HG03354 (cell line): ENCODE measurements at regions not wholly inside any gene's neighbourhood (a gene's known extent, or its start where the extent isn't known, plus 50 kb on each side); places are given as distances from the start of the nearest gene placed in this dataset.
A peak's percentile ranks its signal among the peaks of the same experiment; 100 is the strongest.
"Not testable (repeated sequence)": the region's sequence is repeated elsewhere in the genome, so short reads cannot be mapped to it uniquely, and the experiment has no call there.

ENCODE experiments used
- ATAC-seq: cut with Tn5 transposase; IDR thresholded peaks from one replicate; pipeline ENCODE4 v1.9.1; 2021; ENCODE audit warnings: mild to moderate bottlenecking; ENCODE audit not compliant: unreplicated experiment, poor library complexity, severe bottlenecking

DNA sequence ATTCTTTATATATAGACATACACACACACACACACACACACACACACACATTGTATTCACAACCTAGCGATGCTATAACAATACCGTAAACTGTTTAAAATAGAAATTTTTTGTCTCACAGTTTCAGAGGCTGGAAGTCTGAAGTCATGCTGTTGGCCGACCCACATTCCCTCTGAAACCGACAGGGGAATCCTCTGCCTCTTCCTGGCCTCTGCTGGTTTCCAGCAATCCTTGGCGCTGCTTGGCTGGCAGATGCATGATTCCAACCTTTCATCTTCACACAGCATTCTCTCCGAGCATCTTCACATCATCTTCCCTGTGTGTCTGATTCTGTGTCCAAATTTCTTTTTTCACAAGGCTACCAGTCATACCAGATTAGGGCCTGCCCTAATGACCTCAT, 94.8 kb downstream of the CCDC71L start:
- ATAC-seq, result no peak

- no peak for ATAC-seq
These were observed 95.5 kb downstream of the CCDC71L start for GRCh38 chr7:106565428-106565827.

- ATAC-seq, result no peak
These were observed 97.3 kb downstream of the CCDC71L start for GRCh38 chr7:106563466-106564150.

GRCh38 chr7:106562711-106563366, 98.1 kb downstream of the CCDC71L start:
- no peak for ATAC-seq

DNA sequence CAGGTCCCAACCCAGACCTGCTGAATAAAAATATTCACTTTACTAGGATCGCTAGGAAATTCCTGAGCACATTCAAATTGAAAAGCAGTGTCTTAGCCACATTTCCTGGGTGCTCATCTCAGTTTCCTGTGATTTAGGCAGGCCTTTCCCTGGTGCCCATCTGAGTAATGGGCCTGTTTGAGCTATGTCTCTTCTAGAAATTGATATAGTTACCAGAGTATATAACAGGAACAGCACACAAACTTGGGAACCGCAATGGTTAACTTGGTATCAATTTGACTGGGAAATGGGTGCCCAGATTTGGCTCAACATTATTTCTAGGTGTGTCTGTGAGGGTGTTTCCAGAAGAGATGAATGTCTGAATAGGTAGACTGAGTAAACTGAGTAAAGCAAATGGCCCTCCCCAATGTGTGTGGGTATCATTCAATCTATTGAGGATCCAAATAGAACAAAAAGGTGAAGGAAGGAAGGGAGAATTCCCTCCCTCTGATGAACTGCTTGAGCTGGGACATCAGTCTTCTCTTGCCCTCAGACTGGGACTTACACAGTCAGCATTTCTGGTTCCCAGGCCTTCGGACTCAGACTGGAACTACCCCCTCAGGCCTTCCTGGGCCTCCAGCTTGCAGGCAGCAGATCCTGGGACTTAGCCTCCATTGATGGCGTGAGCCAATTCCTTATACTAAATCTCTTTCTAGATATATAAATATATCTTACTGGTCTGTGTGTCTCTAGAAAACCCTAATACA, 99.1 kb downstream of the CCDC71L start:
- ATAC-seq, result no peak

GRCh38 chr7:106561151-106561550, 99.8 kb downstream of the CCDC71L start:
- no peak for ATAC-seq

- ATAC-seq, result no peak
These were observed 100.5 kb downstream of the CCDC71L start for GRCh38 chr7:106560482-106560881.

- ATAC-seq, result not testable (repeated sequence)
These were observed 104.7 kb downstream of the CCDC71L start for GRCh38 chr7:106556244-106556643.

DNA sequence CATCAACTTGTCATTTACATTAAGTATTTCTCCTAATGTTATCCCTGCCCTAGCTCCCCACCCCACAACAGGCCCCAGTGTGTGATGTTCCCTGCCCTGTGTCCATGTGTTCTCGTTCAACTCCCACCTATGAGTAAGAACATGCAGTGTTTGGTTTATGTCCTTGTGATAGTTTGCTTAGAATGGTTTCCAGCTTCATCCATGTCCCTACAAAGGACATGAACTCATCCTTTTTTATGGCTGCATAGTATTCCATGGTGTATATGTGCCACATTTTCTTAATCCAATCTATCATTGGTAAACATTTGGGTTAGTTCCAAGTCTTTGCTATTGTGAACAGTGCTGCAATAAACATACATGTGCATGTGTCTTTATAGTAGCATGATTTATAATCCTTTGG, 106.3 kb downstream of the CCDC71L start:
- not testable (repeated sequence) for ATAC-seq

GRCh38 chr7:106553446-106553836, 107.5 kb downstream of the CCDC71L start:
- no peak for ATAC-seq

GRCh38 chr7:106552645-106553445, 108.1 kb downstream of the CCDC71L start:
- peak; percentile 98 for ATAC-seq

DNA sequence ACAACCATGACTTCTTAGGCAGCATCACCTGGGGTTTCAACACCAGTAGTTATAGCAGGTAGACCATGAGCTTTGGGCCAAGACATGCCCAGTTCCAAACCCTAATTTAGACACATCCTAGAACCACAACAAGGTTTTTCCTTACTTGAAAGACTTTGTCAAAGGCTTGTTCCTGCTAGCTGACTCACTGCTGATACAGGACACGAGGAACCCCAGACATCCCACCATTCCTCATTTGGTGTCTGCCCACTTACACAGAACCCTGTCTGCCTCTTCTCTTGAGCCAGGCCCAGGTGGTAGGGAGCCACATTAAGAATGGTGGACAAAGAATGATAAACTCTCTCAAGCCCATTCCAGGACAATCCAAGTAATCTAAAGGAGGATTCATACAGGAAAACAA, 109.0 kb downstream of the CCDC71L start:
- no peak for ATAC-seq

DNA sequence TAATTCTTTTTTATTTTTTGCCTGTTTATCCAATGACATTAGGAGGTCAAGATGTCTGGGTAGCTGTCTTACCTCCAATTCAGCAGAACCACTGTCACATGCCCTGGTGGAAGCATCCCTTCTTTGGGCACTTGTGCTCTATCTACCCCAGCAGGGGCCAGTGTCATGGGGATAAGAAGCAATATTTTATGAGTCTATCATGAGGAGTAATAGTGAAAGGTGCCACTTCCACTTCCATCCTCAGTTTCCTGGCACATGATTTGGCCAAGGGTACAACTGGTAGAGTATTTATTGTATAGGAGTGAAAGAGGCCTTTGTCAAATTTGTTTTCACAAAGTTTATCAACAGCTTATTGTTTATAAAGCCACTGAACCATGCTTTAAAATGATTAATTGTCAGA, 112.5 kb downstream of the CCDC71L start:
- no peak for ATAC-seq

DNA sequence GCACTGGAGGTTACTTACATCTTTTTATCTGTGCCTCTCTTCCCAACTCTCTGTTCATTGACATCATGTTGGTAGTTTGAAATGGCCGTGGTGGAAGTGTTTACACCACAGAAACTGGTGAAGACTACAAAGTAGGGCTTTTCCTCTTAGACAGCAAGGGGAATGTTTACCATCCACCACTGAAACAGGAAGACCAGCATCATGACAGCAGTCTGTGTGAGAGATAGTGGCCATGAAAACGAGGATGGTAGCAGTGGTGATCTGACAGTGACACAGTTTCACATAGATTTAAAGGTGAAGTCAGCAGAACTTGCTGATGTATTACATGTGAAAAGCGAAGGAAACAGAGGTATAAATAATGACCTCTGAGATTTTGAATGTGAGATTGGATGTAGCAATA, 115.7 kb downstream of the CCDC71L start:
- no peak for ATAC-seq

DNA sequence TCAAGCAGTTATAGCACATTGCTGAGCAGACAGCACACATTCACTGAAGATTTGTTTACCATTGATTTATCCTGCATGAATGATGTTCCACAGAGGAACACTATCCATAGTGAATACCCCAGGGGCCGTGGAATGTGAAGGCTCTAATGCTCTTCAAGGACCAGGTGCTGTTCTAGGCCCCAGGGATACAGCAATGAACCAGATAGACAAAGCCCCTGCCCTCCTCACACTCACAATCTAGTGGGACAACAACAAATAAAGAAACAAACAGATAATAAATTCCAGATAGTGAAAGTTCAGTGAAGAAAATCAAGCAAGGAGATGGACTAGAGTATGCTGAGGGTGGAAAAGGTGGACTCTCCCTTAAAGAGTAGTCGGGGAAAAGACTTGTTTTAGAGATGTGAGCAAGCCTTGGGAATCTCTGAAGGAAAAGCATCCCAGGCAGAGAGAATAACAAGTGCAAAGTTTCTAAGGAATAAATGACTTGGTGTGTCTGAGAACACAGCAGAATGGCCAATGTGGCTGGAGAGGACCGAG, 117.7 kb downstream of the CCDC71L start:
- ATAC-seq, result no peak

GRCh38 chr7:106542550-106543220, 118.3 kb downstream of the CCDC71L start:
- peak; percentile 84 for ATAC-seq

DNA sequence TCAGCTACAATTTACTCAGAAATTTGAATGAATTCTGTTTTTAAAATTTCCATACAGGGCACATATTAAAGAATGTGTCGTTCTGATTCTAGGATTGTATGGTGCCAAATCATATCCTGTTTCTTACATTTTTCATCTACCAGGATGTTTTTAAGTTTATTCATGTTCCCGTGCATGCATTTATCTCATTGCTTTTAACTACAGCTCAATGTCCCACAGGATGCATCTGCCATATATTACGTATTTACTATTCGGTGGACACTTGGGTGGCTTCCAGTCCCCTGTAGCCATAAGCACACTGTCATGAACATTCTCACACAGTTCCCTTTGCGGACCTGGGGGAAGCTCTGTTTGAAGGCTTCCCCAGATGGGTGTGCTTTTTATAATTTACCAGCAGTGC, 122.3 kb downstream of the CCDC71L start:
- no peak for ATAC-seq

DNA sequence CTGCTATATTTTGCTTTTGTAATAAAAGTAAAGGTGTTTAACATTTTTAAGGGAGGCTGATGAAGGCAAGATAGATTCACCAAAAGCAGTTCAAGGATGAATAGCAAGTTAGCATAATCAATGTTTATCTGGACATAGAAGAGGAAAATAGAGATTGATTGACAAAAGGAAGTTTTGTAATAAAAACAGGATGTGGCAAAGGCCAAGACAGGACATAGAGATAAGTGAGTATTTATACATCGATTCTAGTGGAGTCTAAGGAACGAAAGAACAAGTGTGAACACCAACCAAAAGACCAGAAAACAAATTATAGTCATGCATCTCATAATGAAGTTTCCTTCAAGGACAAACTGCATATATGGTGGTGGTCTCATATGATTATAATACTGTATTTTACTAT, 123.8 kb downstream of the CCDC71L start:
- no peak for ATAC-seq

GRCh38 chr7:106536079-106536478, 124.9 kb downstream of the CCDC71L start:
- no peak for ATAC-seq
